Gastrocnemius medialis (tissue), 4 donors: ENCODE measurements at regions not wholly inside any gene's neighbourhood (a gene's known extent, or its start where the extent isn't known, plus 50 kb on each side); places are given as distances from the start of the nearest gene placed in this dataset.
"Not testable (repeated sequence)": the region's sequence is repeated elsewhere in the genome, so short reads cannot be mapped to it uniquely, and the experiment has no call there.

ENCODE experiments used
- ATAC-seq, 2 donors: fragments of 150-250 bp; one replicate each; pipeline ENCODE4 v1.9.1; 2016
- DNase-seq, 2 donors: peaks; one replicate each; pipeline ENCODE4 v3.0.0-alpha.2; 2019
- H3K27ac ChIP-seq, 4 donors: fragments of 200-600 bp; sonication (generic); 1 replicate in 1 of 4; 2 replicates in 3 of 4; pipeline ENCODE4 v1.5.1; 2016 to 2018; ENCODE audit warnings: mild to moderate bottlenecking in 2 of 4, moderate library complexity in 1 of 4
- H3K27me3 ChIP-seq, 3 donors: fragments of 200-600 bp; sonication (generic) in 2 of 3; 1 replicate in 1 of 3; 2 replicates in 2 of 3; pipeline versions ENCODE4 v1.5.1 to v1.6.0; 2016 to 2019; ENCODE audit warnings: mild to moderate bottlenecking in 1 of 3, moderate library complexity in 1 of 3
- H3K36me3 ChIP-seq, 2 donors: fragments of 200-600 bp; sonication (generic) in 1 of 2; one replicate each; pipeline ENCODE4 v1.5.1; 2017 to 2018
- H3K4me1 ChIP-seq, 2 donors: fragments of 200-600 bp; sonication (generic) in 1 of 2; one replicate each; pipeline ENCODE4 v1.5.1; 2016 to 2017; ENCODE audit warnings: mild to moderate bottlenecking in 2 of 2
- H3K4me3 ChIP-seq, 4 donors: fragments of 200-600 bp; sonication (generic) in 3 of 4; 1 replicate in 1 of 4; 2 replicates in 3 of 4; pipeline ENCODE4 v1.5.1; 2016 to 2019; ENCODE audit warnings: mild to moderate bottlenecking in 2 of 4
- H3K9me3 ChIP-seq, 3 donors: fragments of 200-600 bp; sonication (generic) in 2 of 3; 1 replicate in 1 of 3; 2 replicates in 2 of 3; pipeline ENCODE4 v1.5.1; 2016 to 2019
- CTCF ChIP-seq, 5 experiments: fragments of 450-650 bp in 3 of 5; fragments of 200-600 bp in 2 of 5; sonication (generic) in 2 of 5; IDR thresholded peaks in 4 of 5; conservative IDR thresholded peaks in 1 of 5; 1 replicate in 4 of 5; 2 replicates in 1 of 5; pipeline ENCODE4 v1.5.1; 2016 to 2019; ENCODE audit warnings: antibody characterized with exemption in 5 of 5, mild to moderate bottlenecking in 3 of 5, moderate library complexity in 3 of 5
- POLR2A ChIP-seq, 2 donors: fragments of 450-650 bp; IDR thresholded peaks; one replicate each; pipeline ENCODE4 v1.6.1; 2017; ENCODE audit warnings: antibody characterized with exemption in 2 of 2, mild to moderate bottlenecking in 2 of 2, moderate library complexity in 2 of 2
- in situ Hi-C, 4 donors: fragments of 200-750 bp; cut with MboI; loops; one replicate each; pipeline versions ENCODE4 v1.15.0 to v1.8.0; 2017; ENCODE audit warnings: low sequenced_read_pairs in 4 of 4
- intact Hi-C: fragments of 100-400 bp; cut with DNase I; formaldehyde crosslinking; loops from one replicate; pipeline ENCODE4 v1.15.1; 2023; ENCODE audit warnings: low total_unique reads

- in situ Hi-C loops (no loop called here), intact Hi-C loops (no loop called here)
- ATAC-seq: no peak
These were observed 85.7 kb downstream of the BTG1 start for GRCh38 chr12:92059960-92060359.

DNA sequence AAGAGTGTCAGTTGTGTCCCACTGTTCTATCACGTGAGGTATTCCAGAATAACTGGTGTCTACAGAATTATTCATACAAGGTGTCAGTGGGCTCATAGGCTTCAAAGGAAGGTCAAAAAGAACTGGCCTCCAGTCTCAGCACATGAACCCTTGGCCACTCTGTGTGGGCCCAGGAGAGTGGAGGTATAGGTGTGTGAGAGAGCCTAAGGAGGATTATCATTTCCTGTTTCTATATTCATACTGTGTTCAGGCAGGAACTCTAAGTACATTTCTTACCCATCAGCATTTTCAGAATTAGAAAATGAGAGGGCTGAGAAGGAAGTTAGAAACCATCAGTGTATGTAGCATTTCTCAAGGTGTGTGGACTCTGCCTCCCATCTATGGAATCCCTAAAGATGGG lies 87.0 kb downstream of the BTG1 start:
- Histone ChIP-seq H3K27ac (no peak overlapping the region), H3K4me3 (no peak overlapping the region), H3K4me1 (no peaks in the 10 kb centered on the region), H3K36me3 (no peaks in the 10 kb centered on the region), H3K27me3 (no peaks in the 10 kb centered on the region), H3K9me3 (no peaks in the 10 kb centered on the region)
- intact Hi-C loops: no loop called here
- ATAC-seq (no peak), DNase-seq (no peak)
- in situ Hi-C loops: no loop called here
- TF ChIP-seq POLR2A (IDR thresholded peaks at IDR 0.05) (no peak), CTCF (IDR thresholded peaks at IDR 0.05 in 4 of 5, conservative IDR thresholded peaks at IDR 0.05 in 1 of 5) (no peak)

More at GRCh38 chr12:92059960-92060359, 85.7 kb downstream of the BTG1 start:
- no peaks in the 10 kb centered on the region for H3K36me3 ChIP-seq
- H3K4me1 ChIP-seq: no peaks in the 10 kb centered on the region
- no peak for DNase-seq
- no peaks in the 10 kb centered on the region for H3K27me3 ChIP-seq
- H3K9me3 ChIP-seq: no peaks in the 10 kb centered on the region
- TF ChIP-seq CTCF (IDR thresholded peaks at IDR 0.05 in 4 of 5, conservative IDR thresholded peaks at IDR 0.05 in 1 of 5) (no peak), POLR2A (IDR thresholded peaks at IDR 0.05) (no peak)
- no peak overlapping the region for H3K4me3 ChIP-seq
- H3K27ac ChIP-seq: no peak overlapping the region

GRCh38 chr12:92056756-92057155 lies 88.9 kb downstream of the BTG1 start:
- in situ Hi-C loops, DNase-seq, H3K27ac ChIP-seq, H3K4me3 ChIP-seq, H3K27me3 ChIP-seq, H3K36me3 ChIP-seq, intact Hi-C loops, ATAC-seq, H3K4me1 ChIP-seq, H3K9me3 ChIP-seq: not testable (repeated sequence)

DNA sequence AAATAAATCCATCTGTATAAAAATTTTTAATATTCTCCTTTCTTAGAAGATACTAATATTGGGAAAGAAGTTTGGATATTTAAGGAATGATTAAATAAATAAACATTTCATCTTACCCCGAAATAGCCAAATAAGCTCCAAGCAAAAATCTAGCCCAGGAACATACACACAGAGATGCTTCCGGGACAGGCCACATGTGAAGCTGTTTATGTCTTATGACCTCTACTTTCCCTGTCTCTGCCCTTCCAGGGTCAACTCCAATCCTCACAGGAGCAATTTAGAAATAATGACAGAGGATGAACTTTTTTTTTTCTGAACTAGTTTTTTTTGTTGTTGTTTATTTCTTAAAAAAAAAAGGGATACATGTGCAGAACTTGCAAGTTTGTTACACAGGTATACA lies 89.4 kb downstream of the BTG1 start:
- ATAC-seq: no peak
- H3K27ac ChIP-seq: no peak overlapping the region
- in situ Hi-C loops (no loop called here), intact Hi-C loops (no loop called here)
- H3K36me3 ChIP-seq: no peaks in the 10 kb centered on the region
- no peaks in the 10 kb centered on the region for H3K9me3 ChIP-seq
- no peaks in the 10 kb centered on the region for H3K4me1 ChIP-seq
- H3K27me3 ChIP-seq: no peaks in the 10 kb centered on the region
- TF ChIP-seq CTCF (IDR thresholded peaks at IDR 0.05 in 4 of 5, conservative IDR thresholded peaks at IDR 0.05 in 1 of 5): no peak
- TF ChIP-seq POLR2A (IDR thresholded peaks at IDR 0.05): no peak
- H3K4me3 ChIP-seq: no peak overlapping the region
- no peak for DNase-seq

GRCh38 chr12:92055877-92056276 lies 89.8 kb downstream of the BTG1 start:
- Histone ChIP-seq H3K4me3 (no peak overlapping the region), H3K27me3 (no peaks in the 10 kb centered on the region), H3K4me1 (no peaks in the 10 kb centered on the region), H3K36me3 (no peaks in the 10 kb centered on the region), H3K9me3 (no peaks in the 10 kb centered on the region), H3K27ac (no peak overlapping the region)
- in situ Hi-C loops (no loop called here), intact Hi-C loops (no loop called here)
- DNase-seq (no peak), ATAC-seq (no peak)
- TF ChIP-seq POLR2A (IDR thresholded peaks at IDR 0.05): no peak
- no peak for TF ChIP-seq CTCF (IDR thresholded peaks at IDR 0.05 in 4 of 5, conservative IDR thresholded peaks at IDR 0.05 in 1 of 5)
